IMR-90 (cell line): ENCODE measurements at regions not wholly inside any gene's neighbourhood (a gene's known extent, or its start where the extent isn't known, plus 50 kb on each side); places are given as distances from the start of the nearest gene placed in this dataset.

Source experiments
- ATAC-seq: fragments of 200-7000 bp; cut with Tn5 transposase; 2 replicates; pipeline ENCODE4 v1.9.1; 2020; ENCODE audit warnings: low read depth, mild to moderate bottlenecking, moderate library complexity
- BruUV-seq: library from RNA; stranded (reverse); fragments of 400-500 nt; replicated peaks from 2 replicates; lab custom pipeline; 2021; lab: Mats Ljungman, UMichigan
- CTCF ChIA-PET: fragments of 300-600 bp; formaldehyde crosslinking; extraction: SDS; loops from one replicate; lab custom pipeline; 2021; ENCODE audit warnings: antibody characterized with exemption; lab: Yijun Ruan, JAX
- POLR2A ChIA-PET: fragments of 300-600 bp; sonication (Branson Sonifier 250); formaldehyde crosslinking; loops from one replicate; lab custom pipeline; 2022; ENCODE audit warnings: antibody characterized with exemption; ENCODE audit not compliant: unreplicated experiment; lab: Charles Lee
- DNase-seq: peaks from one replicate; pipeline ENCODE4 v3.0.0; 2013
- H2AFZ ChIP-seq: replicated peaks from 2 replicates; pipeline ENCODE3; 2013; ENCODE audit warnings: low read length, mild to moderate bottlenecking; ENCODE audit not compliant: poor library complexity
- H2AK5ac ChIP-seq: 2 replicates; pipeline ENCODE4 v1.6.1; 2013; ENCODE audit warnings: low read depth, low read length, inconsistent platforms
- H2AK9ac ChIP-seq: replicated peaks from 2 replicates; pipeline ENCODE3; 2013; ENCODE audit warnings: mild to moderate bottlenecking, low read depth, low read length, moderate library complexity; ENCODE audit not compliant: poor library complexity
- H2BK120ac ChIP-seq: 2 replicates; pipeline ENCODE4 v1.6.1; 2013; ENCODE audit warnings: low read depth, low read length, inconsistent platforms
- H2BK15ac ChIP-seq: 3 replicates; pipeline ENCODE4 v1.6.1; 2013; ENCODE audit warnings: low read depth, low read length, inconsistent platforms
- H2BK20ac ChIP-seq: 2 replicates; pipeline ENCODE4 v1.6.1; 2013; ENCODE audit warnings: low read depth, mild to moderate bottlenecking, inconsistent platforms, low read length, moderate library complexity
- H2BK5ac ChIP-seq: 2 replicates; pipeline ENCODE4 v1.6.1; 2013; ENCODE audit warnings: mild to moderate bottlenecking, low read depth, low read length, inconsistent platforms; ENCODE audit not compliant: poor library complexity, severe bottlenecking
- H3K14ac ChIP-seq: replicated peaks from 2 replicates; pipeline ENCODE4 v1.6.1; 2013; ENCODE audit warnings: low read depth, low read length, inconsistent platforms
- H3K18ac ChIP-seq: 2 replicates; pipeline ENCODE4 v1.6.1; 2013; ENCODE audit warnings: low read depth, low read length, control low read depth
- H3K23ac ChIP-seq: 2 replicates; pipeline ENCODE4 v1.6.1; 2013; ENCODE audit warnings: low read depth, low read length, inconsistent platforms
- H3K27ac ChIP-seq: 2 replicates; pipeline ENCODE4 v1.5.1; 2013; ENCODE audit warnings: mild to moderate bottlenecking, control low read depth, low read length; ENCODE audit not compliant: insufficient read depth
- H3K27me3 ChIP-seq: 2 replicates; pipeline ENCODE4 v1.6.1; 2013; ENCODE audit warnings: low read length; ENCODE audit not compliant: control insufficient read depth, insufficient read depth
- H3K36me3 ChIP-seq: 2 replicates; pipeline ENCODE4 v1.6.1; 2013; ENCODE audit warnings: low read length, mixed read lengths; ENCODE audit not compliant: control insufficient read depth, insufficient read depth
- H3K4ac ChIP-seq: 2 replicates; pipeline ENCODE4 v1.6.1; 2013; ENCODE audit warnings: low read depth, low read length, inconsistent platforms
- H3K4me1 ChIP-seq: 2 replicates; pipeline ENCODE4 v1.6.1; 2013; ENCODE audit warnings: low read length, mixed read lengths; ENCODE audit not compliant: control insufficient read depth, insufficient read depth
- H3K4me2 ChIP-seq: 2 replicates; pipeline ENCODE4 v1.6.1; 2013; ENCODE audit warnings: low read depth, mild to moderate bottlenecking, control low read depth, low read length, moderate library complexity
- H3K4me3 ChIP-seq: 2 replicates; pipeline ENCODE4 v1.5.1; 2013; ENCODE audit warnings: low read depth, mild to moderate bottlenecking, control low read depth, low read length, moderate library complexity; ENCODE audit not compliant: insufficient read depth
- H3K56ac ChIP-seq: 2 replicates; pipeline ENCODE4 v1.6.1; 2013; ENCODE audit warnings: low read length, inconsistent platforms; ENCODE audit not compliant: insufficient read depth; ENCODE audit errors: extremely low read depth
- H3K79me1 ChIP-seq, 2 experiments: 2 replicates each; pipeline ENCODE4 v1.6.1; 2013; ENCODE audit warnings: low read length in 2 of 2, inconsistent platforms in 1 of 2, low read depth in 1 of 2
- H3K9ac ChIP-seq: 2 replicates; pipeline ENCODE4 v1.6.1; 2013; ENCODE audit warnings: low read depth, low read length, control low read depth
- H3K9me1 ChIP-seq: 2 replicates; pipeline ENCODE4 v1.6.1; 2013; ENCODE audit warnings: low read length, inconsistent platforms; ENCODE audit not compliant: insufficient read depth
- H3K9me3 ChIP-seq: 2 replicates; pipeline ENCODE4 v1.6.1; 2013; ENCODE audit warnings: low read length; ENCODE audit not compliant: control insufficient read depth, insufficient read depth
- H4K20me1 ChIP-seq: 2 replicates; pipeline ENCODE4 v1.6.1; 2013; ENCODE audit warnings: low read length, inconsistent platforms; ENCODE audit not compliant: insufficient read depth
- H4K5ac ChIP-seq: 2 replicates; pipeline ENCODE4 v1.6.1; 2013; ENCODE audit warnings: mild to moderate bottlenecking, low read depth, low read length, control low read depth
- H4K8ac ChIP-seq, 2 experiments: 2 replicates each; pipeline ENCODE4 v1.6.1; 2013; ENCODE audit warnings: low read depth in 2 of 2, low read length in 2 of 2, control low read depth in 1 of 2, inconsistent platforms in 1 of 2
- H4K91ac ChIP-seq: 2 replicates; pipeline ENCODE4 v1.6.1; 2013; ENCODE audit warnings: low read depth, low read length, inconsistent platforms; ENCODE audit not compliant: insufficient read depth
- BHLHE40 ChIP-seq: fragments of 150-350 bp; IDR thresholded peaks from 2 replicates; pipeline ENCODE4 v1.6.1; 2016; ENCODE audit warnings: mild to moderate bottlenecking, low read depth, low read length
- CEBPB ChIP-seq: IDR thresholded peaks from 2 replicates; pipeline ENCODE4 v1.6.1; 2012; ENCODE audit warnings: low read depth, low read length, improper control_type of control experiment
- MAZ ChIP-seq: IDR thresholded peaks from 2 replicates; pipeline ENCODE4 v1.6.1; 2012; ENCODE audit warnings: low read depth, mild to moderate bottlenecking, low read length, improper control_type of control experiment, moderate library complexity, borderline replicate concordance
- NFE2L2 ChIP-seq: fragments of 150-350 bp; IDR thresholded peaks from 2 replicates; pipeline ENCODE4 v1.6.1; 2016; ENCODE audit warnings: low read depth, mild to moderate bottlenecking, low read length
- POLR2A ChIP-seq: IDR thresholded peaks from 2 replicates; pipeline ENCODE4 v1.6.1; 2012; ENCODE audit warnings: mild to moderate bottlenecking, low read depth, low read length
- RAD21 ChIP-seq: IDR thresholded peaks from 2 replicates; pipeline ENCODE4 v1.6.1; 2012; ENCODE audit warnings: low read length, improper control_type of control experiment
- RCOR1 ChIP-seq: IDR thresholded peaks from 2 replicates; pipeline ENCODE4 v1.6.1; 2012; ENCODE audit warnings: mild to moderate bottlenecking, low read length, improper control_type of control experiment; ENCODE audit not compliant: insufficient replicate concordance
- WGBS, 2 experiments: methylation state at CpG; one replicate each; pipeline versions ENCODE4 v1.1.5 to v1.1.7; 2013; ENCODE audit warnings: missing lambda C conversion rate in 2 of 2; ENCODE audit not compliant: insufficient read length in 1 of 2; ENCODE audit errors: extremely low coverage in 2 of 2; 5-methylcytosine and 5-hydroxymethylcytosine counted together
- dilution Hi-C: fragments of 300-500 bp; cut with HindIII; formaldehyde crosslinking; loops from one replicate; pipeline ENCODE4 v1.14.3; 2018; ENCODE audit warnings: low sequenced_read_pairs; ENCODE audit not compliant: unreplicated experiment
- in situ Hi-C: fragments of 300-500 bp; cut with MboI; formaldehyde crosslinking; loops from 3 replicates; pipeline ENCODE4 v1.14.3; 2019; ENCODE audit warnings: low sequenced_read_pairs, inconsistent platforms, mixed read lengths
- intact Hi-C: fragments of 100-400 bp; cut with micrococcal nuclease; formaldehyde crosslinking; loops from 2 replicates; pipeline ENCODE4 v1.10.0; 2022

- Histone ChIP-seq H2BK15ac (no peak overlapping the region), H2BK20ac (no peak overlapping the region), H2AFZ (no peak overlapping the region), H4K8ac (no peak overlapping the region), H3K4me2 (no peak overlapping the region), H3K14ac (no peak overlapping the region), H4K20me1 (no peaks in the 10 kb centered on the region), H3K79me1 (no peaks in the 10 kb centered on the region), H3K27ac (no peak overlapping the region), H3K4me3 (no peak overlapping the region), H3K4me1 (no peaks in the 10 kb centered on the region), H3K4ac (no peak overlapping the region), H3K9me3 (peaks cover 12% of the 10 kb centered on the region), H3K36me3 (no peaks in the 10 kb centered on the region), H3K9me1 (no peaks in the 10 kb centered on the region), H3K23ac (no peak overlapping the region), H2BK120ac (no peak overlapping the region), H2AK9ac (no peak overlapping the region), H2BK5ac (no peak overlapping the region), H2AK5ac (no peak overlapping the region), H3K56ac (no peak overlapping the region), H3K18ac (no peak overlapping the region), H4K91ac (no peak overlapping the region), H3K9ac (no peak overlapping the region), H3K27me3 (no peaks in the 10 kb centered on the region), H4K5ac (no peak overlapping the region)
- in situ Hi-C loops (no loop called here), dilution Hi-C loops (no loop called here), intact Hi-C loops (no loop called here)
- no peak for TF ChIP-seq RAD21
- no peak for TF ChIP-seq POLR2A
- TF ChIP-seq BHLHE40 = no peak
- TF ChIP-seq NFE2L2 = no peak
- TF ChIP-seq RCOR1 = no peak
- TF ChIP-seq CEBPB = no peak
- no peak for TF ChIP-seq MAZ
- CTCF ChIA-PET = no interaction called here
- POLR2A ChIA-PET = no interaction called here
- 60% methylated on average over 1 of the region's 11 CpGs; no CpG with 5 or more reads in 1 of the 2 experiments for WGBS, 2 experiments
- no TSS peak for BruUV-seq
- ATAC-seq = no peak
- no peak for DNase-seq
These were observed 608.9 kb downstream of the IRX1 start for GRCh38 chr5:4204276-4205141.
